Endothelial cell of umbilical vein (primary cell): ENCODE measurements at regions not wholly inside any gene's neighbourhood (a gene's known extent, or its start where the extent isn't known, plus 50 kb on each side); places are given as distances from the start of the nearest gene placed in this dataset.

ENCODE experiments used
- BruUV-seq: library from RNA; stranded (reverse); fragments of 400-500 nt; replicated peaks from 2 replicates; lab custom pipeline; 2021; lab: Mats Ljungman, UMichigan
- CTCF ChIA-PET: fragments of 300-600, 350-600 bp; sonication (Branson Sonifier 250); formaldehyde crosslinking; loops from one replicate; lab custom pipeline; 2021; ENCODE audit warnings: antibody characterized with exemption, inconsistent platforms; lab: Charles Lee
- POLR2A ChIA-PET: fragments of 300-600, 350-600 bp; sonication (Branson Sonifier 250); formaldehyde crosslinking; loops from one replicate; lab custom pipeline; 2021; ENCODE audit warnings: antibody characterized with exemption, inconsistent platforms; lab: Charles Lee
- DNase-seq: peaks from one replicate; pipeline ENCODE4 v3.0.0-alpha.2; 2011; ENCODE audit warnings: low read depth, low spot score
- FAIRE-seq: peaks from 2 replicates; lab custom pipeline; 2011; peaks lifted over from hg19 to GRCh38; lab: Jason Lieb, UNC
- H2AFZ ChIP-seq: 2 replicates; pipeline ENCODE4 v1.6.0; 2012; ENCODE audit warnings: low read depth, low read length, control low read depth, inconsistent platforms
- H3K27ac ChIP-seq: 2 replicates; pipeline ENCODE4 v1.5.1; 2011; ENCODE audit warnings: low read depth, mild to moderate bottlenecking, control low read depth, low read length, moderate library complexity; ENCODE audit not compliant: insufficient read depth
- H3K27me3 ChIP-seq, 2 experiments: 2 replicates each; pipeline versions ENCODE4 v1.6.0 to v1.6.1; 2011; ENCODE audit warnings: low read length in 2 of 2, mixed read lengths in 1 of 2; ENCODE audit not compliant: control insufficient read depth in 2 of 2, insufficient read depth in 2 of 2
- H3K36me3 ChIP-seq, 2 experiments: 2 replicates in 1 of 2; 3 replicates in 1 of 2; pipeline ENCODE4 v1.5.1; 2011; ENCODE audit warnings: low read length in 2 of 2, mild to moderate bottlenecking in 1 of 2, moderate library complexity in 1 of 2; ENCODE audit not compliant: control insufficient read depth in 2 of 2, insufficient read depth in 2 of 2; ENCODE audit errors: extremely low read depth in 1 of 2
- H3K4me1 ChIP-seq: 3 replicates; pipeline ENCODE4 v1.5.1; 2011; ENCODE audit warnings: mild to moderate bottlenecking, low read length; ENCODE audit not compliant: control insufficient read depth, insufficient read depth; ENCODE audit errors: extremely low read depth
- H3K4me2 ChIP-seq: 2 replicates; pipeline ENCODE4 v1.6.1; 2011; ENCODE audit warnings: low read length, control low read depth, mixed read lengths; ENCODE audit not compliant: insufficient read depth
- H3K4me3 ChIP-seq, 3 experiments: fragments of 200-600 bp in 1 of 3; sonication (generic), shearing (Covaris generic) in 1 of 3; replicated peaks in 1 of 3; 2 replicates each; pipeline ENCODE4 v1.5.1; 2011 to 2016; ENCODE audit warnings: control low read depth in 3 of 3, low read length in 3 of 3, mild to moderate bottlenecking in 2 of 3, inconsistent platforms in 1 of 3, low read depth in 1 of 3, moderate library complexity in 1 of 3; ENCODE audit not compliant: insufficient read depth in 1 of 3
- H3K79me2 ChIP-seq: 2 replicates; pipeline ENCODE4 v1.6.0; 2012; ENCODE audit warnings: low read length, inconsistent platforms; ENCODE audit not compliant: control insufficient read depth, insufficient read depth
- H3K9ac ChIP-seq: replicated peaks from 2 replicates; pipeline ENCODE3; 2011; ENCODE audit warnings: low read length, control low read depth; ENCODE audit not compliant: insufficient read depth; ENCODE audit errors: extremely low read depth
- H3K9me1 ChIP-seq: replicated peaks from 3 replicates; pipeline ENCODE4 v1.6.0; 2011; ENCODE audit warnings: mild to moderate bottlenecking, low read length; ENCODE audit not compliant: control insufficient read depth, insufficient read depth; ENCODE audit errors: extremely low read depth
- H3K9me3 ChIP-seq: replicated peaks from 2 replicates; pipeline ENCODE4 v1.5.1; 2012; ENCODE audit warnings: low read length, inconsistent platforms; ENCODE audit not compliant: control insufficient read depth, insufficient read depth
- H4K20me1 ChIP-seq: replicated peaks from 2 replicates; pipeline ENCODE3; 2011; ENCODE audit warnings: mild to moderate bottlenecking, low read length; ENCODE audit not compliant: control insufficient read depth, insufficient read depth; ENCODE audit errors: extremely low read depth
- EZH2 ChIP-seq: IDR thresholded peaks from 2 replicates; pipeline ENCODE4 v1.6.1; 2012; ENCODE audit warnings: borderline replicate concordance, low read depth, mild to moderate bottlenecking, moderate library complexity, low read length, inconsistent platforms; ENCODE audit not compliant: severe bottlenecking
- FOS ChIP-seq: IDR thresholded peaks from 2 replicates; pipeline ENCODE4 v1.6.1; 2011; ENCODE audit warnings: mild to moderate bottlenecking, low read length, moderate library complexity, borderline replicate concordance; ENCODE audit not compliant: insufficient read depth
- GATA2 ChIP-seq: IDR thresholded peaks from 2 replicates; pipeline ENCODE4 v1.7.0; 2011; ENCODE audit warnings: low read depth, mild to moderate bottlenecking, moderate library complexity, mixed read lengths, low read length; ENCODE audit not compliant: insufficient read length, insufficient read depth
- JUN ChIP-seq: IDR thresholded peaks from 2 replicates; pipeline ENCODE4 v1.6.1; 2011; ENCODE audit warnings: borderline replicate concordance, low read depth; ENCODE audit not compliant: insufficient read length, insufficient read depth
- MAX ChIP-seq: IDR thresholded peaks from 2 replicates; pipeline ENCODE4 v1.6.1; 2011; ENCODE audit not compliant: insufficient read depth, insufficient read length
- MYC ChIP-seq: IDR thresholded peaks from one replicate; pipeline ENCODE4 v1.6.1; 2011; ENCODE audit warnings: mild to moderate bottlenecking, low read depth, low read length
- POLR2A ChIP-seq: IDR thresholded peaks from 2 replicates; pipeline ENCODE4 v1.6.1; 2012; ENCODE audit warnings: low read depth, mild to moderate bottlenecking, control low read depth, low read length
- POLR2AphosphoS5 ChIP-seq: IDR thresholded peaks from 2 replicates; pipeline ENCODE4 v1.6.1; 2012; ENCODE audit warnings: low read depth, mild to moderate bottlenecking, control low read depth, low read length, moderate library complexity; ENCODE audit not compliant: insufficient read depth
- dilution Hi-C: fragments of 300-500 bp; cut with MboI; formaldehyde crosslinking; loops from one replicate; pipeline ENCODE4 v1.15.0; 2019; ENCODE audit warnings: low sequenced_read_pairs; ENCODE audit not compliant: extremely low pct_ligation_motif_present
- intact Hi-C: fragments of 100-400 bp; cut with micrococcal nuclease; formaldehyde crosslinking; loops from one replicate; pipeline ENCODE4 v1.10.0; 2022
- TF ChIP-seq, protein P1 (sequence below), 2 donors: IDR thresholded peaks; 1 replicate in 1 of 2; 2 replicates in 1 of 2; pipeline ENCODE4 v1.5.1; 2011; ENCODE audit warnings: low read length in 2 of 2, mild to moderate bottlenecking in 2 of 2, moderate library complexity in 2 of 2, control low read depth in 1 of 2, inconsistent platforms in 1 of 2, low read depth in 1 of 2; ENCODE audit not compliant: insufficient read depth in 1 of 2; ENCODE audit errors: extremely low read depth in 1 of 2

DNA sequence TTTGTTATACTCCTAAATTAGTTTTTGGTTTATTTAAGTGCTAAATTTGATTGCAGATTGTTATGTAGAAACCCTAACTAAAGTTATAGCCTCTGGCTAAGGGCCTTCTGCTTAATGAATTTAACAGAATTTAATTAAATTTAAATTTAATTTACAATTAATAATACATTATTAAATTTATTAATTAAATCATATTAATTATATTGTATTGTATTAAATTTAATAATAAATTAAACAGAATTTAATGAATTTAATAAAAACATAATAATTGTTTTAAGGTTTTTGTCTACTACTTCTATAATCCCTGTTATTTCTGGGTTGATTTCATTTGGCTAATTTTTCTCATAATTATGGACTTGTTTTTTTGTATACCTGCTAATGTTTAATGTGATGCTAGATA is 141.9 kb upstream of the TECRL start:
- H3K9me1 ChIP-seq = no peaks in the 10 kb centered on the region
- intact Hi-C loops = no loop called here
- no peak overlapping the region for H3K4me2 ChIP-seq
- H3K27ac ChIP-seq = no peak overlapping the region
- H4K20me1 ChIP-seq = no peaks in the 10 kb centered on the region
- H3K27me3 ChIP-seq = no peaks in the 10 kb centered on the region
- CTCF ChIA-PET = interaction anchor here (3.5 kb wide), 1 partner anchor 12 kb away, joined by 18 read pairs; no protein-coding TSS in a partner anchor
- H3K9ac ChIP-seq = no peak overlapping the region
- DNase-seq (no peak), FAIRE-seq (no peak)
- POLR2A ChIA-PET = no interaction called here
- no peak overlapping the region for H2AFZ ChIP-seq
- no peaks in the 10 kb centered on the region for H3K4me1 ChIP-seq
- no TSS peak for BruUV-seq
- H3K36me3 ChIP-seq = no peaks in the 10 kb centered on the region
- dilution Hi-C loops = no loop called here
- H3K4me3 ChIP-seq = no peak overlapping the region
- H3K9me3 ChIP-seq = no peaks in the 10 kb centered on the region
- TF ChIP-seq GATA2 = no peak
- no peak for TF ChIP-seq MYC
- TF ChIP-seq MAX = no peak
- no peak for TF ChIP-seq FOS
- TF ChIP-seq POLR2AphosphoS5 = no peak
- no peak for TF ChIP-seq EZH2
- TF ChIP-seq POLR2A = no peak
- no peak for TF ChIP-seq JUN
- H3K79me2 ChIP-seq = no peaks in the 10 kb centered on the region

DNA sequence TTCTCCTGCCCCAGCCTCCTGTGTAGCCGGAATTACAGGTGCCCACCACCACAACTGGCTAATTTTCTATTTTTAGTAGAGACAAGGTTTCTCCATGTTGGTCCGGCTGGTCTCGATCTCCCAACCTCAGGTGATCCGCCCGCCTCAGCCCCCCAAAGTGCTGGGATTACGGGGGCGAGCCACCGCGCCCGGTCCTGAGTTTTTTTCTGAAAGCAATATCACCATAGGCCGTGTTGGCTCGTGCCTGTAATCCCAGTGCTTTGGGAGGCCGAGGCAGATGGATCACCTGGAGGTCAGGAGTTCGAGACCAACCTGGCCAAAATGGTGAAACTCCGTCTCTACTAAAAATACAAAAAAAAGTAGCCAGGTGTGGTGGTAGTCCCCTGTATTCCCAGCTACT is 136.3 kb upstream of the TECRL start:
- no TSS peak for BruUV-seq
- no peak for FAIRE-seq
- no peaks in the 10 kb centered on the region for H3K79me2 ChIP-seq
- H3K27ac ChIP-seq = no peak overlapping the region
- no peaks in the 10 kb centered on the region for H3K4me1 ChIP-seq
- no peak for TF ChIP-seq POLR2A
- TF ChIP-seq MYC = no peak
- TF ChIP-seq, protein P1, sequence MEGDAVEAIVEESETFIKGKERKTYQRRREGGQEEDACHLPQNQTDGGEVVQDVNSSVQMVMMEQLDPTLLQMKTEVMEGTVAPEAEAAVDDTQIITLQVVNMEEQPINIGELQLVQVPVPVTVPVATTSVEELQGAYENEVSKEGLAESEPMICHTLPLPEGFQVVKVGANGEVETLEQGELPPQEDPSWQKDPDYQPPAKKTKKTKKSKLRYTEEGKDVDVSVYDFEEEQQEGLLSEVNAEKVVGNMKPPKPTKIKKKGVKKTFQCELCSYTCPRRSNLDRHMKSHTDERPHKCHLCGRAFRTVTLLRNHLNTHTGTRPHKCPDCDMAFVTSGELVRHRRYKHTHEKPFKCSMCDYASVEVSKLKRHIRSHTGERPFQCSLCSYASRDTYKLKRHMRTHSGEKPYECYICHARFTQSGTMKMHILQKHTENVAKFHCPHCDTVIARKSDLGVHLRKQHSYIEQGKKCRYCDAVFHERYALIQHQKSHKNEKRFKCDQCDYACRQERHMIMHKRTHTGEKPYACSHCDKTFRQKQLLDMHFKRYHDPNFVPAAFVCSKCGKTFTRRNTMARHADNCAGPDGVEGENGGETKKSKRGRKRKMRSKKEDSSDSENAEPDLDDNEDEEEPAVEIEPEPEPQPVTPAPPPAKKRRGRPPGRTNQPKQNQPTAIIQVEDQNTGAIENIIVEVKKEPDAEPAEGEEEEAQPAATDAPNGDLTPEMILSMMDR (IDR thresholded peaks at IDR 0.05; ENCODE audit: extremely low read depth in 1 of 2, insufficient read depth in 1 of 2, low read depth in 1 of 2, low read length in 2 of 2) = no peak
- TF ChIP-seq EZH2 = no peak
- no peak for TF ChIP-seq JUN
- no peak for TF ChIP-seq FOS
- TF ChIP-seq MAX = no peak
- no peak for TF ChIP-seq POLR2AphosphoS5
- no peak for TF ChIP-seq GATA2
- H3K9ac ChIP-seq = no peak overlapping the region
- dilution Hi-C loops (no loop called here), intact Hi-C loops (no loop called here)
- H3K27me3 ChIP-seq = no peaks in the 10 kb centered on the region
- no peak for DNase-seq
- H3K4me3 ChIP-seq = no peak overlapping the region
- no peaks in the 10 kb centered on the region for H3K9me3 ChIP-seq
- no peak overlapping the region for H2AFZ ChIP-seq
- H4K20me1 ChIP-seq = no peaks in the 10 kb centered on the region
- CTCF ChIA-PET = no interaction called here
- POLR2A ChIA-PET = no interaction called here
- H3K4me2 ChIP-seq = no peak overlapping the region
- no peaks in the 10 kb centered on the region for H3K9me1 ChIP-seq
- H3K36me3 ChIP-seq = no peaks in the 10 kb centered on the region
